GM12878 (cell line): ENCODE measurements at regions not wholly inside any gene's neighbourhood (a gene's known extent, or its start where the extent isn't known, plus 50 kb on each side); places are given as distances from the start of the nearest gene placed in this dataset.

Source experiments
- ATF2 ChIP-seq: IDR thresholded peaks from 2 replicates; pipeline ENCODE4 v1.6.1; 2012; ENCODE audit warnings: low read length, inconsistent platforms
- BCL3 ChIP-seq: IDR thresholded peaks from 2 replicates; pipeline ENCODE4 v1.6.1; 2011; ENCODE audit warnings: borderline replicate concordance, low read depth, mild to moderate bottlenecking, moderate library complexity, low read length; ENCODE audit not compliant: insufficient read depth, poor library complexity, severe bottlenecking
- CUX1 ChIP-seq: IDR thresholded peaks from 2 replicates; pipeline ENCODE4 v1.6.1; 2012; ENCODE audit warnings: improper control_type of control experiment, low read depth, low read length; ENCODE audit not compliant: insufficient replicate concordance
- E2F4 ChIP-seq: IDR thresholded peaks from 2 replicates; pipeline ENCODE4 v1.6.1; 2012; ENCODE audit warnings: low read depth, low read length, improper control_type of control experiment
- HCFC1 ChIP-seq: fragments of 150-350 bp; IDR thresholded peaks from 2 replicates; pipeline ENCODE4 v1.6.1; 2014; ENCODE audit warnings: low read length
- KAT2A ChIP-seq: conservative IDR thresholded peaks from 2 replicates; pipeline ENCODE4 v1.6.1; 2011; ENCODE audit warnings: low read depth, low read length; ENCODE audit not compliant: control insufficient read depth
- LARP7 ChIP-seq: fragments of 450-650 bp; IDR thresholded peaks from 2 replicates; pipeline ENCODE4 v1.6.1; 2017; ENCODE audit warnings: mild to moderate bottlenecking
- NFXL1 ChIP-seq: fragments of 450-650 bp; IDR thresholded peaks from 2 replicates; pipeline ENCODE4 v1.6.1; 2017; ENCODE audit warnings: antibody characterized with exemption, mild to moderate bottlenecking, borderline replicate concordance
- POLR2AphosphoS2 ChIP-seq: IDR thresholded peaks from 2 replicates; pipeline ENCODE4 v1.6.1; 2011; ENCODE audit warnings: low read depth, mild to moderate bottlenecking, low read length, improper control_type of control experiment, moderate library complexity
- RCOR1 ChIP-seq: conservative IDR thresholded peaks from 2 replicates; pipeline ENCODE4 v1.6.1; 2012; ENCODE audit warnings: low read depth, low read length, improper control_type of control experiment
- RFX5 ChIP-seq: IDR thresholded peaks from 2 replicates; pipeline ENCODE4 v1.6.1; 2011; ENCODE audit warnings: low read depth, low read length, improper control_type of control experiment
- SMAD1 ChIP-seq: fragments of 450-650 bp; IDR thresholded peaks from 2 replicates; pipeline ENCODE4 v1.6.1; 2018; ENCODE audit warnings: mild to moderate bottlenecking, low read depth; ENCODE audit not compliant: partially characterized antibody
- SMARCA5 ChIP-seq: fragments of 450-650 bp; IDR thresholded peaks from 2 replicates; pipeline ENCODE4 v1.6.1; 2017; ENCODE audit warnings: mild to moderate bottlenecking
- SMC3 ChIP-seq: IDR thresholded peaks from 2 replicates; pipeline ENCODE4 v1.6.1; 2011; ENCODE audit warnings: low read length, improper control_type of control experiment, borderline replicate concordance
- STAT1 ChIP-seq: fragments of 450-650 bp; conservative IDR thresholded peaks from 2 replicates; pipeline ENCODE4 v1.6.1; 2014; ENCODE audit warnings: antibody characterized with exemption, mild to moderate bottlenecking
- TAF1 ChIP-seq: IDR thresholded peaks from 2 replicates; pipeline ENCODE4 v1.6.1; 2011; ENCODE audit warnings: mild to moderate bottlenecking, low read depth, low read length, borderline replicate concordance
- ZBTB4 ChIP-seq: fragments of 450-650 bp; formaldehyde crosslinking; IDR thresholded peaks from 2 replicates; pipeline ENCODE4 v1.4.0; 2022; ENCODE audit warnings: mild to moderate bottlenecking, moderate library complexity

GRCh38 chr6:28838634-28839442, 84.9 kb downstream of the TRIM27 start (continued):
- no peak for TF ChIP-seq SMAD1
- no peak for TF ChIP-seq ATF2
- TF ChIP-seq LARP7, result 0 out of 2 replicates have a peak, but pooled peaks have one; percentile 61
- TF ChIP-seq HCFC1, result no peak
- TF ChIP-seq E2F4, result no peak
- TF ChIP-seq POLR2AphosphoS2, result no peak
- no peak for TF ChIP-seq RCOR1
- no peak for TF ChIP-seq STAT1
- no peak for TF ChIP-seq BCL3
- TF ChIP-seq TAF1, result no peak
- no peak for TF ChIP-seq NFXL1
- no peak for TF ChIP-seq KAT2A
- no peak for TF ChIP-seq CUX1
- peak; percentile 25 for TF ChIP-seq SMC3
- TF ChIP-seq RFX5, result no peak
- no peak for TF ChIP-seq ZBTB4 (CRISPR knock-in tag)
- TF ChIP-seq SMARCA5, result peak; percentile 85; the same call in 1 of the 2 replicates
